Fibroblast of gingiva (primary cell): ENCODE measurements at regions not wholly inside any gene's neighbourhood (a gene's known extent, or its start where the extent isn't known, plus 50 kb on each side); places are given as distances from the start of the nearest gene placed in this dataset.

Source experiments
- DNase-seq: peaks from one replicate; pipeline ENCODE4 v3.0.0-alpha.2; 2011; ENCODE audit warnings: low read depth

DNA sequence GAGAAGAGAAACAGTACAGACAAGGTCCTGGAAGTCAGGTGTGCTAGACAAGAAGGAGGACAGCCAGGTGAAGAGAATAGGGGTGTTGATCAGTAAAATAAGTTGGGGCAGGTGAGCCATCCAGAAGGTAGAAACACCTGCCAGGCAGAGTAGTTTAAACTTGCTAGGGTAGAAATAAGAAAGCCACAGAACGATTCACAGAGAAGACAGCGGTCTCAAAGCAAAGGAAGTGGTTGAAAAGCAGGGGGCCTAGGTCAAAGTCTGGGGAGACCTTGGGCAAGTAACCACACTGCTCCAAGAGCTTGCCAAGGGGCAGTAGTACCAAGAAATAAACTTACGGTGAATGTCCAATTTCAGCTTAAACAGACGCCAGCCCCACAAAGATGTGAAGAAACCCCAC is 116.6 kb upstream of the PROX1 start:
- no peak for DNase-seq

DNA sequence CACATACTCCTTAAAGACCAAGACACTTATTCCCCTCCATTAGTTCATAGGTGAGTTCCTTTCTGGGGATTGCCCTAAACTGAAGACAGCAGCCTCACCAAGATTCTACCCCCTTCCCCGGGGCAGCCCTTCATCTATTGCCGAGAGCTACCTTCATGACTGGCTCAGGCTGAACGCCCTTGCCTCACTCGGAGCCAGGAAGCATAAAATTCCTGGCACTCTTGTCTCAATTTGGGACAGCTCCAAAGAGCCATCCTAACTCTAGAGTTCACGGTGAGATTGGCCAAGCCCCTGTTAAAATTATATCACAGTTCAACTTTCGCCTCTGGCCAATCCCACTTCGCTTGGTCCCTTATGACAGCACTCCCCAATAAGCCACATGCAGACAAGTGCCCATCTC is 113.0 kb upstream of the PROX1 start:
- no peak for DNase-seq

- DNase-seq, result no peak
Measured at GRCh38 chr1:213876531-213876930, 111.2 kb upstream of the PROX1 start.

GRCh38 chr1:213883618-213884017 is 104.2 kb upstream of the PROX1 start:
- no peak for DNase-seq

DNA sequence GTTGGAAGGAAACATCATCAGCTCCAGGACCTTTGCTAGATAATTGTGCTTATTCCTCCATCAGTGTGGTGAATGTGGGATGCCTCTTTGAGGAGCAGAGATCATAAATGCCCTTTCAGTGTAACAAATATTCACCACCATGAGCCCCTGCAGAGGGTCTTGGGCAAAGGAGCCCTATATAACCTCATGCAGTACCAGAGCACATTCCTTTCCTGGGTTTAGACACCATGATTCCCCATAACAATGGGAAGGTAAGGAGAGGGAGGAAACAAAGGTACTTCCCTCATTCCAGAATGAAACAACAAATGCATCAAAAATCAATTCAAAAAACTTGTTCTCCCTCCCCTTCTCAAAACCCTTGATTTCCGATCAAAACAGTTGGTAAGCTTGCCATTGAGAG is 103.4 kb upstream of the PROX1 start:
- DNase-seq, result no peak

DNA sequence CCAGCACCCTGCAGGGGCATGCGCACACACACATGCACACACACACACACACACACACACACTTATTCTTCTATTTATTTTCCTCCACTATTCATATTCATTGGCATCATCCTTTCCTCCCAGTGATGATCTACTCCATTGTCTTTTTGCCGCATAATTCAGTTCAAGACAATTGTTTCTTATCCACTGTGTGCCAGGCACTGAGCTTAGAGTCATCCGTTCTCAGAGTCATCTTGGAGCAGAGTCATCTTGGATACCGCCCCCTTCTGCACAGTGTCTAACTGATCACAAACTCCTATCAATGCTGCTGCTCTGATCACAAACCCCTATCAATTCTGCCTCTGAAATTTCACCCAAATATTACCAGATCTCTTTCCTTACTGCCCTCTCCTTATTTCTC is 102.8 kb upstream of the PROX1 start:
- no peak for DNase-seq

DNA sequence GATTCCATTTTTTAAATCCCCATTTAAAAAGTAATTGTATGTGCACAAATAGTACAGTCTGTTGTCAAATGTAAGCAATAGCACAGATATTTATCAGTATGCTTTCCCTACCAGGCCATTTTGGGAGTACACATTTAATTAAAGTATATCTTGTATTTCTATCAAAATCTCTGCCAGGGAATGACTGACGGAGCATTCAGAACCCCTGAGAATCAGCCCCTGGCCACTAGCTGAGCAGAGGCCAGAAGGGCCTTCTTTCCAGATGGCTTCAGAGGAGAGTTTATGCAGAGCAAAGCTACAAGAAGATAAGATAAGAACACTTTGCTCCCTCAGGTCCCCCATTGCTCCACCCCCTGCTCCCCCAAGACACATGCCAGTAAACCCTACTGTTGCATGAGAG is 99.9 kb upstream of the PROX1 start:
- DNase-seq, result no peak

DNA sequence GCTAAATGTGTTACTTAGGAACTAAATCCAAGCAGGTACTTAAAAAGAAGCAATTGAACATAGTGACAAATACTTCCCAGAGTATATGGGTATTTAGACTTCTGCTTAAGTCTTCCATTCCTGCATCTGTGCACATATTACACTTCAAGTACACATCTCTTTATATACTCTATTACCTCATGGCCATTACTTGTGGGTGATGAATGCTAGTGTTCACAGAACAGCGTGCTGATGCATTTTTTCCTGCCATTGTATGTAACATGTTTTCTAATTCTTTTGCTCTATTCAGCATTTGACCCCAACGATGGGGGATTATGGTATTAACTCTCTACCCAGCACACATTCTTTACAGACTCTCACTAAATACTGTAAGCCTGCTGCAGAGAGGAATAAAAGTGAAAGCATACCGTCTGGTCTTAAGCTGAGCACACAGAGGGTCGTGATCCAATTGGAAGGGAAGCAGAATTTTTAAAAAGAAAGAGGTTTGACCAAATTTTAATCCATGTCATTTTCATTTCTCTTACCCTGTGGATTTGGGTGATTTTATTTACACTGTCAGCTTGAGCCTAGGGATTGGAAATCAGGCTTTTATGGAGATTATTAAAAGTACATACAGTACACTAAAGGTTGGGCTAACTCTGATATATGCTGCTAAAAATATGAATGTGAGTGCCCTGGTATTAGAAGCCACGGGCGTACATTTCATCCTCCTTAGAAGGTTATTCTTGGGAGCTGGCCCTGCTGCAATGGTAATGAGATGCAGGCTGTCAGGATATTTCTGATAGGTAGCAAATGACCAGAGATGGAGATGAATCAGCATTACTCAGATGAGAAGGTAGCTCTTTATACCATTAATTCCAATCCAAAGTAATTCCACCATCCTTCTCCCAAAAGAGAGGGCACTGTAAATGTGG is 95.5 kb upstream of the PROX1 start:
- DNase-seq, result no peak

GRCh38 chr1:213898684-213899083 is 89.1 kb upstream of the PROX1 start:
- no peak for DNase-seq

DNA sequence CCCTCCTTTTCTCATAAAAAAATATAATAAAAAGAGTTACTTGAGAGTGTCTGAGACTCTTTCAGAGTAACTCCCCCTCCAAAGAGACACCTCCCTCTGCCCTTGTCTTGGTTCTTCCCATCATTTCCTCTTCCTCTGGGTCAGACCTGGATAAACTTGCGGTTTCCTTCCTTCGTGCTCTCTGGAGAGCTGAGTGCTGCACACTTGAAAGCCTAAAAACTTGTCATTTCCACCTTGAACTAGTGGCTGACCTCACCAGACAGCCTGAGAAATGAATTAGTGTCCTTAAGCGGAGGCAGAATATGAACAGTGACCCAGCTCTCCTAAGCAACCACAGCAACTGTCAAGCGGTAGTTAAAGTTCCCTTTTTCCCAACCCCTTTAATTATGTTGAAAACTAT is 88.4 kb upstream of the PROX1 start:
- DNase-seq, result no peak

DNA sequence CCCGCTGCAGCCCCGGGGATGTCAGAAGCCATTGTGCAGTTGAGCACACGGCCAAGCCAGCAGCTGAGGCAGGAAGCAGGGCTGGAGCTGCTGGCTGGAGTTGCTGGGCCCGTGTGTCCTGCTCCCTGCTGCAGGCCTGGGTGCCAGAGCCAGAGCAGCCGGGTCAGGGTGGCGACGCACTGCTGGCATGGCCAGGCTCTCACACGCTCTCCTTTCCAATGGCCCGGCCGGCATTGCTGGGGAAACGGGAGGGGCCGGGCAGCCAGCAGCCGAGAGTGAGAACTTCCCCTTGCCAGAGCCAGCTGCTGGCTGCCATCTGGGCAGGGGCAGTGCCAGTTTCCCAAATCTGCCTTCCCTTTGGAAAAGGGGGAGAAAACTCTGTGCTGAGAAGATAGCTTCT is 82.4 kb upstream of the PROX1 start:
- DNase-seq, result no peak

DNA sequence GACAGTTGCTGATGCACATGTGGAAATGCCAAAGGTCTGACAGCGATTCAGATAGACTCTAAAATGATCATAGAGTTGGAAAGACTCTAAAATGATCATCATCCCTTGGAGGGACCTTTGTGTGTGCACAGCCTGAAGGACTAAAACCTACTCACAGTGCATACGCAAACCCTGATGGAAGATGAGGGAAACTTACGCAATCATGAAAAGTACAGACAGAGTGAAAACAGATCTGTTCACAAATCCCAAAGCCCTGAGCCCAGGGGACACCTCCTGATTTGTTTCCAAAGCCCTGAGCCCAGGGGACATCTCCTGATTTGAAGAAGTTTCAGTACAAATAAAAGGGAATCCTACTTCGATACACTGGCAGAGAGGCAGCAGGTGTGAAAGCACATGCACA is 79.3 kb upstream of the PROX1 start:
- no peak for DNase-seq

DNA sequence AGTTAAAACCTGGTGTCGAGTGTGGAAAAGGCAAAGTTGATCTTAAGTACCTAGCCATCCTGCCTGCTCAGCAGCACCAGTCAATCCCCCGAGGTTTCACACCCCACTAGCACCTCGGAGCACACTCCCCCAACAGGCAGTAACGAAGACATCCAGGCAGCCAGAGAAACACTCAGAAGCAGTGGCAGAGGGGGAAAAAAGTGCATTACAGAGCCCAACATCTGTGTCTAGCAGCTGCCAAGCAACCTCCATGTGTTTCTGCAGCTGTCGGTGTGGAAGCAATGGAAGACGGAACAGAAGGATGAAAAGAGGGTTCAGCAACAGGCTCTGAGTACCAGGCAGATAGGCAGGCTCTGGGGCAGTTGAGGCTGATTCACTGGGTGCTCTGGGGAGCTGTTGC is 73.4 kb upstream of the PROX1 start:
- no peak for DNase-seq

GRCh38 chr1:213921311-213921710 is 66.5 kb upstream of the PROX1 start:
- no peak for DNase-seq

GRCh38 chr1:213921712-213922111 is 66.1 kb upstream of the PROX1 start:
- no peak for DNase-seq

DNA sequence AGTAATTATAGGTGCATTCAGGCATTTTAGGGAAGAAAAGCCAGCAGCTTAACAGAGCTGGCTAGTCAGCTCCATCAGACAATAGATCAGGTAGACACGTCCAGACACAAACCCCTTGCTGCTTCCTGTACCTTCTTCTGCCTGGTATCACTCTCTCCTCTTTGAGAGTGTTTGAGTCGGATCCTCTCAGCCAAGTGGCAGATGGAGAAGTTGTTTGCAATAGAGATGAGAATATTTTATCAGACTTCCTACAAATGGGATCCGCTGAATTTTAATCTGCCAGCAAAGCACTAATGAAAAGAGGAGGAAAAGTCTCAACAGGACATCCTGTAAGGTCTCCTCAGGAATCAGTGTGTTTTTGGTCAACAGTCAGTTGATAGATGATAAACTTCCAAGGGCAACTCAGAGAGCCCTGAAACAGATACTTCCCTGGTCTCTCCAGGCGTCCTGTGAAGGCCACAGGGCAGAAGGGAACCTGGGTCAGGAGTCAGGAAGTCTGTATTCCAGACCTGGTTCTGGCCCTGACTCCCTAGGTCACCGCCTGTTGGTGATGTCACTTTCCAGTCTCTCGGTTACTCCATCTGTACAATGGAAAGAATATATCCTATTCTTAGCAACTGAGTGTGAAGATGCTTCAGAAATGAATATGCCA is 62.1 kb upstream of the PROX1 start:
- DNase-seq, result no peak

GRCh38 chr1:213927846-213928245 is 59.9 kb upstream of the PROX1 start:
- DNase-seq, result no peak

- no peak for DNase-seq
Measured at GRCh38 chr1:213929398-213929797, 58.4 kb upstream of the PROX1 start.

GRCh38 chr1:213931836-213932235 is 55.9 kb upstream of the PROX1 start:
- DNase-seq, result no peak

- DNase-seq, result no peak
Measured at GRCh38 chr1:213933336-213933735, 54.4 kb upstream of the PROX1 start.

GRCh38 chr1:213934649-213935048 is 53.1 kb upstream of the PROX1 start:
- DNase-seq, result no peak

GRCh38 chr1:213936571-213936970 is 51.2 kb upstream of the PROX1 start:
- DNase-seq, result no peak
